DND-41 (cell line): ENCODE measurements at regions not wholly inside any gene's neighbourhood (a gene's known extent, or its start where the extent isn't known, plus 50 kb on each side); places are given as distances from the start of the nearest gene placed in this dataset.

Experiments used
- CTCF ChIP-seq: IDR thresholded peaks from 2 replicates; pipeline ENCODE4 v1.5.1; 2012; ENCODE audit warnings: borderline replicate concordance, low read length, moderate library complexity, mild to moderate bottlenecking; ENCODE audit not compliant: poor library complexity, severe bottlenecking; ENCODE audit errors: extremely low read depth
- EZH2 ChIP-seq: IDR thresholded peaks from 3 replicates; pipeline ENCODE4 v1.6.1; 2012; ENCODE audit warnings: borderline replicate concordance, low read depth, mild to moderate bottlenecking, moderate library complexity, low read length, inconsistent platforms; ENCODE audit not compliant: severe bottlenecking

GRCh38 chr1:81157686-81158085 is 643.0 kb upstream of the ADGRL2 start:
- no peak for TF ChIP-seq CTCF
- TF ChIP-seq EZH2: no peak
